Omental fat pad (tissue), 3 donors: ENCODE measurements at regions not wholly inside any gene's neighbourhood (a gene's known extent, or its start where the extent isn't known, plus 50 kb on each side); places are given as distances from the start of the nearest gene placed in this dataset.

Experiments used
- ATAC-seq: fragments of 150-250 bp; one replicate; pipeline ENCODE4 v1.9.1; 2016; ENCODE audit warnings: mild to moderate bottlenecking, moderate library complexity; ENCODE audit not compliant: low FRiP score
- DNase-seq: peaks from one replicate; pipeline ENCODE4 v3.0.0-alpha.2; 2019; ENCODE audit warnings: low spot score
- CTCF ChIP-seq, 3 donors: fragments of 450-650 bp; IDR thresholded peaks; one replicate each; pipeline ENCODE4 v1.5.1; 2016 to 2017; ENCODE audit warnings: antibody characterized with exemption in 3 of 3, mild to moderate bottlenecking in 3 of 3, moderate library complexity in 2 of 3

GRCh38 chr13:72244788-72245187 lies 377.8 kb upstream of the DACH1 start:
- ATAC-seq (no peak), DNase-seq (no peak)
- TF ChIP-seq CTCF (IDR thresholded peaks at IDR 0.05): no peak

GRCh38 chr13:72230131-72230530 lies 363.1 kb upstream of the DACH1 start:
- ATAC-seq: no peak
- no peak for DNase-seq
- TF ChIP-seq CTCF (IDR thresholded peaks at IDR 0.05): no peak

- TF ChIP-seq CTCF (IDR thresholded peaks at IDR 0.05): no peak
- no peak for ATAC-seq
- no peak for DNase-seq
Observed at GRCh38 chr13:72229067-72229466, 362.1 kb upstream of the DACH1 start.

GRCh38 chr13:72221276-72221962 lies 354.4 kb upstream of the DACH1 start:
- no peak for TF ChIP-seq CTCF (IDR thresholded peaks at IDR 0.05)
- ATAC-seq (no peak), DNase-seq (no peak)

GRCh38 chr13:72218966-72219365 lies 352.0 kb upstream of the DACH1 start:
- DNase-seq (no peak), ATAC-seq (no peak)
- TF ChIP-seq CTCF (IDR thresholded peaks at IDR 0.05): no peak

GRCh38 chr13:72217142-72217541 lies 350.1 kb upstream of the DACH1 start:
- ATAC-seq (no peak), DNase-seq (no peak)
- TF ChIP-seq CTCF (IDR thresholded peaks at IDR 0.05): no peak

GRCh38 chr13:72208112-72208645 lies 341.2 kb upstream of the DACH1 start:
- ATAC-seq (no peak), DNase-seq (no peak)
- no peak for TF ChIP-seq CTCF (IDR thresholded peaks at IDR 0.05)
